Stimulated activated CD4-positive, alpha-beta T cell treated with anti-CD3 and anti-CD28 coated beads, Interleukin-15, amount 100 ng/mL, for 48 hours (primary cell): ENCODE measurements at regions not wholly inside any gene's neighbourhood (a gene's known extent, or its start where the extent isn't known, plus 50 kb on each side); places are given as distances from the start of the nearest gene placed in this dataset.

Experiments used
- DNase-seq, 2 donors: peaks; one replicate each; pipeline ENCODE4 v3.0.0-alpha.2; 2020; ENCODE audit warnings: low read depth in 2 of 2

DNA sequence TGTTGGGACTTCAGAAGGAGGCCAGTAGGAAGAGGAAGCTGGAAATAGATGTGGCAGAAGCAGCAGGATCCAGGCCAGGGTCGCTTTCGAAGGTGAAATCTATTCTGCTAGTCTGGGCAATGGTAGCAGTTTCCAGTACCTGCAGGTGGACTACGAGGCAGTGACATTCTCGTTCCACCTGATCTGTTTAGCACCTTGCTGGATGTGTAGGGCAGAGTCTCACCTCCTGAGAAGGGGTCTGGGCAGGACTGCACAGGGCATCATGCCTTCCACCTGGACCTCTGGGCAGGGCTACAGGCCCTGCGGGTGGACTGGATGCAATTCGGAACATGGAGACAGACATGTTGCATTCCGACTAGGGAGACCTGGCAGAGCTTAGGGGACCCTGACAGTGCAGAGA is 254.8 kb upstream of the ZNF32 start:
- DNase-seq = no peak

- no peak for DNase-seq
These were observed 254.2 kb upstream of the ZNF32 start for GRCh38 chr10:43902842-43903241.

DNA sequence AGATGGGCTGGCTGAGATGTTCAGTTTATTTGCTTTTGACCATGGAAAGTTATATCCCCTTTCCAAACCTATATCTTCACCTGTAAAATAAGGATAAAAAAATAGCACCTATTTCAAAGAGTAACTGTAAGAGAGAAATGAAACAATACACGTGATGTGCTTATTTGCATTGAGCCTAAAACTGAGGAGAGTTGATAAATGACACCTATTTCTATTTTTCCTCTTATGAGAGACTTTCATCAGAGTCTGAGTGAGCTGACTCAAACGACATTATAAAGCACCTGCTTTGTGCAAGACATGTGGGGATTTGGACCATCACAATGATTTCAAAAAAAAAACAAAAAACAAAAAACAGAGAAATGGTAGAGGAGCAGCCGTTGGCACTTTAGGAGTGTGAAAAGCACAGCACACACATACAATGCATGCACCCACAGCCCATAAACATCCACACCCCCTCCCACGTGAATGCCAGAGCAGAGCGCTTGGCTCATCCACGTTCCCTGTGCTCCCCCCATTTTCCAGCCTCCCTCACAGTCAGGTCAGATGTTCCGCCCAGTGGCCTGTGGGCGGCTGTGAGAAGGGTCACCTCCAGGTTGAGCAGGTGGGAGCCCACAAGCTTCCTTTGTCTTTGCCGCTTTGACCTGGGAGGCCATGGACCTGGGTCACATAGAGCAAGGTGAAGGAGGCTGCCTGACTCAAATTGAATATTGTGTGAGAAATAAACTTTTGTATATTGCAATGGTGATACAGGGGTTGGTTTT is 253.2 kb upstream of the ZNF32 start:
- DNase-seq = no peak

DNA sequence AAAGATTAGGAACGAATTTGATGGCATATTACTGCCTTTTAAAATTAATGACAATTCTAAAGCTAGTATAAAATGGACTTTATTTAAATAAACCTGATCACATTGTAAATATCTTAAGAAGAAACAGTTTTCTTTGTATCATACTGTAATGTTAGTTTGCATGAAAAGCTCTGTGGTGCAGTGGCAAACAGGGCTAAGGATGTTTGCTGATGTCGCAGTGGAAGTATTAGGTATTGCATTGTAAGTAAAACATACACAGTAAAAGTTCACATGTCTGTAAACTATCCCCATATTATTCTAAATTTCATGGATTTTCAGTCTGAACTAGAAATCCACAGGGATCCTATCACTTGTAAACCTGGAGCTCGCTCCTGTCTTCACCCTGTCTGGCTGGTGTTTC is 252.6 kb upstream of the ZNF32 start:
- no peak for DNase-seq

- DNase-seq = no peak
These were observed 251.9 kb upstream of the ZNF32 start for GRCh38 chr10:43900571-43900970.

DNA sequence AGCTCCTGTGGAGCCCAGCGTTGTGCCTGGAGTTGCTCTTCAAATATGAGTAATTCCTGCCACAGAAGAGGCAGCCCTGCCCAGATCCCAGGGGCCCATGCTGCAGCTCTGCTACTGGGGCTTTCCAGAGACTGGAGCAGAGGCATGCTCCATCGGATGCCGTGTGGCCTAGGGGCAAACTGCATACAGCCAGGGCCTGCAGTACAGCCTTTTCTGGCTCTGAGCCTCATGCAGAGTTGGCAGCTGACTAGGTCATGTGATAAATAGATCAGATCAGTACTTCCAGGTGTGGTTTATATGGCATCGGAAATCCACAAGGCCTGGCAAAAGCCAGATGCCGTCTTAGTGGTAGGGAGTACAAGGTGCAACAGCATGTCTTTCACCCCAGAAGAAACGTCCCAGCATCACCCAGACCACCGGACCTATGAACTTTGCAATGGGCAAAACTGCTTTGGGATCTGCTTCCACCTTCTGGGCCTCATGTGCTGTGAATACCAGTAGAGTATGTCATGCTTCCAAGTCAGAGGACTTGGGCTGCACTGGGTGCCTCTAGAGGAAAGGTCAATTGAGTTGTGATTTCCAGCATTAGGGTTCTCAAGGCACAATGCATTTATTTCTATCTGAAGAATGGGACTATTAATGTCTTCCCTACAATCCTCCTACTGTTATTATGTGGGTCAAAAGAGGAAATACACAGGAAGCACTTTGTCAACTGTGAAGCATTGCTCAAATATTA is 250.7 kb upstream of the ZNF32 start:
- DNase-seq = no peak

- DNase-seq = no peak
These were observed 249.9 kb upstream of the ZNF32 start for GRCh38 chr10:43898592-43898991.

DNA sequence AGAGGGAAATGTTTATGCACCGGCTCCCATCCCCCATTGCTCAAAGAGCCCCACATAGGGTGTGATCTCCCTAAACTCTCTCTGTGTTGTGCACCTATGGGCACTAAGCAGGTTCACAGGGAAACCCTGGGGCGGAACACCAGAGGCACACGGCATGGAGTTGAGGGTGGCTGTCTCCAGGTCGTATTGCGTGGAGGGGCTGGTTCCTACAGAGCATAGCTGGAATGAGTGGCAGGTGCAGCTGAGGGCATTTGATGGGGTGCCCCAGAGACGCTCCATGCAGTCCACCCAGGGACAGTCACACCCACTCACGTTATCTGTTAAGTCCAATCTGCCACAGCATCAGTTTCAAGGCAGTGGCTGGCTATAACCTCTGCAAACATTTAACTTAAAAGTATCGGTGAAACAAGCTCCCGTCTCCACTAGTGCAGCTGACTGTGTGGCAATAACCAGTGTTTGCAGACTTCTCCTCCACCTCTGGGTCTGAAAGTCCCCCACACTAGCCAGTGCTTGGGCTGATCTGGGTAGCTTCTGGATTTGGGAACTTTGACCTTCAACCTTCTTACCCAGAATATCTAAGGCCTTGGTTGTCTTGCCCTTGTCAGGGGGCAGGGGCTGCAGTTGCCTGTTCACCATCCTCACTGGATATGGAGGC is 249.2 kb upstream of the ZNF32 start:
- DNase-seq = no peak

- DNase-seq = no peak
These were observed 243.5 kb upstream of the ZNF32 start for GRCh38 chr10:43892062-43892770.

DNA sequence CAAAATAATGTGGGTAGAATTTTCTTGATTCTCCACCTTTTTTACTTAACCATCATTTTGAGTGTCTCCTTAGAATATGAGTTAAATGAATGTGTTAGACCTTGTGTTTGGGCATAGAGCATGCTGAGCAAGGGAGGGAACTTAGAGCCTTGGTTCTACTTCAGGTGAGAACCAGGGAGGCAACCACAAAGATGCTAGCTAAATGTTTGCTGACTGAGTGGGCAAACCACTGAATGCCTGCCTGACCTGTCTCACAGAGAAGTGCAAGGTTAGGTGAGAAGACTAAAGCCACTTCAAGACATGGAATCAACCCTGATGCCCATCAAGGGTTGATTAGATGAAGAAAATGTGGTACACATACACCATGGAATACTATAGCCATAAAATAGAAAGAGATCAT is 242.6 kb upstream of the ZNF32 start:
- DNase-seq = no peak

- DNase-seq = no peak
These were observed 241.4 kb upstream of the ZNF32 start for GRCh38 chr10:43890124-43890523.

- no peak for DNase-seq
These were observed 239.9 kb upstream of the ZNF32 start for GRCh38 chr10:43888586-43888985.

- DNase-seq = no peak
These were observed 237.2 kb upstream of the ZNF32 start for GRCh38 chr10:43885842-43886241.

- no peak for DNase-seq
These were observed 236.6 kb upstream of the ZNF32 start for GRCh38 chr10:43885252-43885651.

DNA sequence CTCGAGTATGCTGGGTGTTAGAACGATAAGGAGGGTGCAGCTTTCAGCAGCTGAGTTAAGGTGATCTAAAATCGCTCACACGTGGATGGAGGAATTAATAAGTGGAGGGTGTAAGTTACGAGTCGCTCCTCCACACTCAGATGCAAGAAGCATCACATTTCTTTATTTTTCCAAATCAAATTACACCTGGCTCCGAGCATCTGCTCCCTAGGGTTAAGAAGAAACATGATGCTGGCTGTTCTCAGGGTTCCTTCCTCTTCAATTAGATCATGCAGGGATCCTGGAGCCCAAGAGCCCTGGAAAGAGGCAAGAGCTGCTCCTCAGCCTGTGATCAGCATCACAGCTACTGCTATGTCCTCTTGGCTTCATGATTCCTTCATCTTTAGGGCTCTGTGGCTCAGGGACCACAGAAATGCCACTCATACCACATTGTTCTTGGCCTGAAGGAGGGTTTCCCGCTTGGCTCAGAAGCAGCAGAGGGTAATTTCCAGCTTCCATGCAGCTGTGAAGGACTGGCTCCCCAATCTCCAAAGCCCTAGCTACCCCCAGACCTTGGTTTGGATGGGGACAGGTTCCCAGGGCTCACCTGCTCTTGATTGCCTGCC is 235.9 kb upstream of the ZNF32 start:
- no peak for DNase-seq

DNA sequence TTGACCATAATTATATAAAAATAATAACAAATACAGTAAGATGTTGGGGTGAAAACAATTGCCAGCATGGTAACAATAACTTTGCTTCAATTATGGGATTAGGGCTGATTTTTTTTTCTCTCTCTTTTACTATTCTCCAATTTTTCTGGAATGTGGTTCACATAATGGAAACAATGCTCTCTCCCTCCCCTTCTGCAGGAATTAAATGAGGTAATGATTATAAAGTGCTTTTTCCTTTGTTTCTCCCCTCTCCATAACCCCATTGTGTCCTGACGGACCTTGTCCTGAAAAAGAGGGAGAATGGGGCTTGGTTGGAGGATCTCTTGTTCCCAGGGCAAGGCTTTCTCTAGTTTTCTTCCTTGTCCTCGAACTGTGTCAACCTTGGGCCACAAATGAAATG is 234.0 kb upstream of the ZNF32 start:
- DNase-seq = no peak

GRCh38 chr10:43881657-43882056 is 233.0 kb upstream of the ZNF32 start:
- DNase-seq = no peak

GRCh38 chr10:43880160-43880559 is 231.5 kb upstream of the ZNF32 start:
- DNase-seq = no peak

GRCh38 chr10:43879742-43880141 is 231.1 kb upstream of the ZNF32 start:
- DNase-seq = no peak

GRCh38 chr10:43879162-43879561 is 230.5 kb upstream of the ZNF32 start:
- DNase-seq = no peak

DNA sequence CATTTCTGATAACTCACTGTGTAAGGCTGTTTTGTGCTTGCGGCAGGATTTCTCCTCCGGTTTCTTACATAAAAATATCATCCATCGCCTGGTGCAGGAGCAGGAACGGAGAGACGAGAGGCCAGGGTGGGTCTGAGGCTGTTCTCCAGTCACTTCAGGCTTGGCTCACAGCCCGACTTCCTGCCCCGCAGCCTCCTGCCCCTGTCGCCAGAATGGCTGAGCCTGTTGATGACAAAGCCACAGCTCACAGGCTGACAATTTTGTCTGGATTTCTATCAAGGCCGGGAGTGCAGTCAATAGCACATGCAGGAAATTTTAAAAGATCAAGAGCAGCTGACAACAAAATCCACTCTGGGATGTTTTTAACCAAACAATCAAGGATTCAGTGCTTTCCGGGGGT is 229.7 kb upstream of the ZNF32 start:
- no peak for DNase-seq

DNA sequence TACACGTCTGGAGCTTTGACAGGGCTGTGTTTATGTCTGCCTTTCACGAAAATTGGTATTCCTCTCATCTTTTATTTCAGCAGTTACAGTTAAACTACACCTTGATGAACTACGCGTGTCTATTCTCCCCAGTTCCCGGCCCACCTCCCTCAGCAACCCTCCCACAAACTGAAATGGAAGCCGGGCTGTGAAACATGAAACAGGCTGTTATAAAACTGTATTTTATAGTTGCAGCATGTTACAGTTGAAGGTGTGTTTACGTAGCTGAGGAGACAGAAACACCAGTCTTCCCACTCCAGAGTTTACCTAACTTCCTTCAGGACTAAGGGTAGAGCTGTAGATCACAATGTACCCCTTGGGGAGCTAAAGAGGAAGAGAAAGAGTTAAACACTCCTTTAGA is 228.3 kb upstream of the ZNF32 start:
- no peak for DNase-seq
